GM19467 (cell line): ENCODE measurements at regions not wholly inside any gene's neighbourhood (a gene's known extent, or its start where the extent isn't known, plus 50 kb on each side); places are given as distances from the start of the nearest gene placed in this dataset.

Source experiments
- ATAC-seq: cut with Tn5 transposase; IDR thresholded peaks from one replicate; pipeline ENCODE4 v1.9.1; 2021; ENCODE audit warnings: mild to moderate bottlenecking, moderate library complexity; ENCODE audit not compliant: unreplicated experiment

- ATAC-seq: no peak
These were observed 496.4 kb downstream of the LMO7 start for GRCh38 chr13:76132532-76132931.

- ATAC-seq: no peak
These were observed 495.4 kb downstream of the LMO7 start for GRCh38 chr13:76131551-76131950.

GRCh38 chr13:76129305-76130000, 493.3 kb downstream of the LMO7 start:
- no peak for ATAC-seq

- ATAC-seq: no peak
These were observed 491.8 kb downstream of the LMO7 start for GRCh38 chr13:76127922-76128321.

DNA sequence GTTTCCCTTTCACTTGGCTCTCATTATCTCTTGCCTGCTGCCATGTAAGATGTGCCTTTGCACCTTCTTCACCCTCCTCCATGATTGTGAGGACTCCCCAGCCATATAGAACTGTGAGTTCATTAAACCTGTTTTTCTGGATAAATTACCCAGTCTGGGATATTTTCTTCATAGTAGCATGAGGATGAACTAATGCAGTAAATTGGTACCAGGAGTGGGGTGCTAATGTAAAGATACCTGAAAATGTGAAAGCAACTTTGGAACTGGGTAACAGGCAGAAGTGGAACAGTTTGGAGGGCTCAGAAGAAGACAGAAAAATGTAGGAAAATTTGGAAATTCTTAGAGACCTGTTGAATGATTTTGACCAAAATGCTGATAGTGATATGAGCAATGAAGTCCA, 487.4 kb downstream of the LMO7 start:
- no peak for ATAC-seq

DNA sequence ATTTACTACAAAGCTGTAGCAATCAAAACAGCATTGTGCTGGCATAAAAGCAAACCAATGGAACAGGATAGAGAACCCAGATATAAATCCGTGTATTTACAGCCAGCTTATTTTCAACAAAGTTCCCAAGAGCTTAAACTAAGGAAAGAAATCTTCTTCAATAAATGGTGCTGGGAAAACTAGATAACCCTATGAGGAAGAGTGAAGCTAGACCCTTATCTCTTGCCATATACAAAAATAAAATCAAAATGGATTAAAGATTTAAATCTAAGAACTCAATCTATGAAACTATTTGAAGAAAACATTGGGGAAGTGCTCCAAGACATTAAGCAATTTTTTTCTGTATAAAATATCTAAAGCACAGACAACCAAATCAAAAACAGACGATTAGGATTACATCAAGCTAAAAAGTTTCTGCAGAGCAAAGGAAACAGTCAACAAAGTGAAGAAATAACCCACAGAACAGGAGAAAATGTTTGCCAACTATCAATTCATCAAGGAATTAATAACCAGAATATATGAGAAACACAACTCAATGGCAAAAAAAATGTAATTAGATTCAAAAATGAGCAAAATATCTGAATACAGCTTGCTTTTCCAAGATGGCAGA, 480.7 kb downstream of the LMO7 start:
- no peak for ATAC-seq

GRCh38 chr13:76106763-76107162, 470.6 kb downstream of the LMO7 start:
- ATAC-seq: no peak

DNA sequence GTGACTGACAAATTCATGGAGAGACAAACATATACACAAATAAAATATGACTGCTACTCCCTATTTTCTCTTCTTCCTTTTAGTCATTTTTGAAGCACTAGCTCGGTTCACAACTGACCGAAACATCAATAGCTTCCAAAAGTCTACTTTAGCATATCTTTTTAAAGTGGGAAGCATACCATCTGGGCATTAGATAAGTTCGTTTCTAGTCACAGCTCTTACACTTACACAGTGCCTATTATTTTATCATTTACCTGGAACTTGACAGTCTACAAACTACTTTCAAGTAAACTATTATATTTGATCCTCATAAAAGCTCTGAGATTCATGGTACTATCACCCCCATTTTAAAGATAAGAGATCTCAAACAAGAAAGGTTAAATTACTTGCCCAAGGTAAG, 458.5 kb downstream of the LMO7 start:
- no peak for ATAC-seq

GRCh38 chr13:76091076-76091475, 454.9 kb downstream of the LMO7 start:
- no peak for ATAC-seq

- ATAC-seq: no peak
These were observed 450.6 kb downstream of the LMO7 start for GRCh38 chr13:76086729-76087128.

- no peak for ATAC-seq
These were observed 431.7 kb downstream of the LMO7 start for GRCh38 chr13:76067850-76068249.

GRCh38 chr13:76053181-76053580, 417.1 kb downstream of the LMO7 start:
- no peak for ATAC-seq

- ATAC-seq: no peak
These were observed 413.2 kb downstream of the LMO7 start for GRCh38 chr13:76049376-76049746.

GRCh38 chr13:76048675-76049375, 412.7 kb downstream of the LMO7 start:
- ATAC-seq: no peak

DNA sequence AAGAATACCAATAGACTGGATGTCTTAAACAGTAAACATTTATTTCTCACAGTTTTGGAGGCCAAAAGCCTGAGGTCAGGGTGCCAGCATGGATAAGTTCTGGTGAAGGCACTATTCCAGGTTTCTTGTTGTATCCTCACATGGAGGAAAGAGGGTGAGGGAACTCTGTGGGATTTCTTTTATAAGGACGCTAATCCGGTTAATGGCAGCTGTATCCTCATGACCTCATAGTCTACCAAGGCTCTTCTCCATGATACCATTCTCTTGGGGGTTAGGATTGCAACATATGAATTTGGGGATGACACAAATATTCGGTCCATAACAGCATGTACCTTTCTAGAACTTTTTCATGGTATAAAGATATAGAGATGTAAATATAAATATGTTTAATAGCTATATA, 412.0 kb downstream of the LMO7 start:
- no peak for ATAC-seq

- ATAC-seq: no peak
These were observed 407.7 kb downstream of the LMO7 start for GRCh38 chr13:76043874-76044273.

DNA sequence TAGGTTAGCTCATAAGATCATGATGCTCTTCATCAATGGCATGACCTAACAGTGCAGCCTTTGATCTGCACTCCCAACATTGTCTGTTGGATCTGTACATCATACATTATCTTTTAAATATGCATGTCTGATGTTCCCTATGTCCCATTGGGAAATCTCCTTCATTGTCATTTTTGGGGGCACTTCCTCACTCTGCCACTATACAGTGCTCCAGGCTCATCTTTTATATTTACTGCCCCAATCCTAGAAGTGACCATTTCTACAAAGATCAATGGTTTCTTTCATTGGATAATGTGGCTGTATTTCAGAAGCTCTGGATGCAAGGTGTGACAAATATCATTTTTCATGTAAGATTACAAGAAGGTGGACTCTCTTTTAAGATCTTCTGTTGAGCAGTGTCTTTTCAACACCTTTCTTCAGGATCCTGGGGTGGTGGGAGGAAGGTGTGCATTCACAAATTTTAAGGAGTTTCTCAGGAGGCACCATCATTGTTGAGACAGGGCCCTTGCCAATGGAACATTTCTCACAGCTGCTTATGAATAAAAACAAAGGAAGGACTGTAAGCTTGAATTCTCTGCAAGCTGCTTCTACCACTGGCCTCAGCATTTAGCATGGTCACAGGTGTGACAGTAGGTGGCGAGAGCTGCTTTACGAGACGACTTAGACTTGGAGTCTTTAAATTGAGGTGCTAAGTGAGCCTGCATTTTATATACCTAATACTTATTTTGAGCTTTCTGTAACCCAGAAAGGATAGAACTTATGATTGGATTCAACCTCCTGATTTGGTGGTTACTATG, 403.0 kb downstream of the LMO7 start:
- no peak for ATAC-seq

DNA sequence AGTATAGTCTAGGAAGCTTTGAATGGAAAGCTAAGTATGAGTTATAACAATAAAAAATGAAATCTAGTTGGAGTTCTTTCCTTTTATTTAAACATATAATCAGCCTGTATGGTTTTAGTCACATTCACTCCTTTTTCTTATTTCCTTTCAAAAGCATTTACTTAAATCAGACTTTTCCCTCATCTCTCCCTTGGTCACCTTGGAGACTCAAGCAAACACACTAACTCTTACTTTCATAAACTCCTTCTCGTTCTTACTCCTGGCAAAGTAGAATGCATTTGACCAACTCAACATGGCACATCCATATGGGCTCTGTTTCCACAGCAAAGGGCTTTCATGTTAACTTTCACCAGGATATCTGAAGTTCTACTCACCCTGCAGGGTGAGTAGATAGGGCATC, 400.0 kb downstream of the LMO7 start:
- ATAC-seq: no peak

GRCh38 chr13:76035711-76036110, 399.6 kb downstream of the LMO7 start:
- ATAC-seq: no peak

DNA sequence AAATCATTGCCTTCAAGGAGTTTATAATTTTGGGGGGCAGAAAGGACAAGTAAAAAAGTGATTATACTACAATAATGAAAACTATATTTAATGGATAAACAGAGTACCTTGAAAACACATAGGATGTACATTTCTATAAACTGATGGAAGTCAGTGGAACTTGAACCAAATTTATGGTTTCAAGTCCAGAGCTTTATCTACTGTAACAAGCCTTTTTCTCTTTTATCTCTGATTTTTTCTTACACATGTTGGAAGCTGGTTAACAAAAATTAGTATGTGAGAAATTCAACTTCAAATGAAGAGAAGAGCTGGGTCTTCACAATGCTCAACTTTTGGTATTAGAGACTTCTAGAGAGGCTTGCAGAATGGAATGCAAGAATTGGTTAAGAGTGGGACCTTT, 393.6 kb downstream of the LMO7 start:
- no peak for ATAC-seq

- ATAC-seq: no peak
These were observed 393.0 kb downstream of the LMO7 start for GRCh38 chr13:76029088-76029487.

DNA sequence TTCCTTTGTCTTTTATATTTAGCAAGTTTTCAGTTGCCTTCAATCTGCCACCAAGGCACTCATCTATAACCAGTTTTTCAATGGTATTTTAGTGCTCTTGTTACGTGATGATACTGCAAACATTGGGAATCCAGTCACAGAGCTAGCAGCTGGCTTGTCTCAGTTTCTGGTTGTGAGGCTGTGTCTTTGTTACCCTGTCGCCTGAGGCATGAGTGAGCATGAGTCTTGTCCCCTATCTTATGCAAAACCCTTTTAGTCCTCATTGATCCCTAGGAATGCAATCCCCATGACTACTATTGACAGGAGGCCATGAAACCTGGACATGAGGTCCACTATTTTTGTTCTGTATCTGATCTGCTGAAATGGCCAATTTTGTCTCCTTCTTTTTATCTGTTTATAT, 391.0 kb downstream of the LMO7 start:
- no peak for ATAC-seq
